ENCODE measurements at regions not wholly inside any gene's neighbourhood (a gene's known extent, or its start where the extent isn't known, plus 50 kb on each side); places are given as distances from the start of the nearest gene placed in this dataset.

GRCh38 chr4:96390404-96390803, 550.5 kb downstream of the PDHA2 start:
- TF ChIP-seq TCF4 (CRISPR knock-in tag; IDR thresholded peaks at IDR 0.05; ENCODE audit: borderline replicate concordance), result no peak
- TF ChIP-seq PPARA (CRISPR knock-in tag; IDR thresholded peaks at IDR 0.05; ENCODE audit: borderline replicate concordance), result no peak
- TF ChIP-seq TSHZ2 (CRISPR knock-in tag; IDR thresholded peaks at IDR 0.05), result no peak
- TF ChIP-seq ZFP3 (CRISPR knock-in tag; IDR thresholded peaks at IDR 0.05), result no peak
- TF ChIP-seq OSR1 (CRISPR knock-in tag; IDR thresholded peaks at IDR 0.05), result no peak
- TF ChIP-seq RARB (CRISPR knock-in tag; IDR thresholded peaks at IDR 0.05), result no peak
- no peak for TF ChIP-seq CREB5 (CRISPR knock-in tag; IDR thresholded peaks at IDR 0.05; ENCODE audit: low read depth)
- TF ChIP-seq PATZ1 (CRISPR knock-in tag; IDR thresholded peaks at IDR 0.05; ENCODE audit: borderline replicate concordance), result no peak
- no peak for TF ChIP-seq ZFP30 (CRISPR knock-in tag; IDR thresholded peaks at IDR 0.05)
- TF ChIP-seq POU6F1 (CRISPR knock-in tag; IDR thresholded peaks at IDR 0.05; ENCODE audit: borderline replicate concordance, low read depth), result no peak
- no peak for TF ChIP-seq ARNTL (CRISPR knock-in tag; IDR thresholded peaks at IDR 0.05; ENCODE audit: borderline replicate concordance, low read depth)
- TF ChIP-seq SNAI2 (CRISPR knock-in tag; IDR thresholded peaks at IDR 0.05), result no peak
- TF ChIP-seq ZNF565 (CRISPR knock-in tag; conservative IDR thresholded peaks at IDR 0.05; ENCODE audit: low read depth), result no peak
